H1 (cell line): ENCODE measurements at regions not wholly inside any gene's neighbourhood (a gene's known extent, or its start where the extent isn't known, plus 50 kb on each side); places are given as distances from the start of the nearest gene placed in this dataset.

Experiments
- CTCF ChIA-PET: fragments of 300-600 bp; sonication (Branson Sonifier 250); formaldehyde crosslinking; loops from one replicate; lab custom pipeline; 2021; ENCODE audit not compliant: partially characterized antibody; lab: Charles Lee
- POLR2A ChIA-PET: fragments of 300-600 bp; sonication (Branson Sonifier 250); formaldehyde crosslinking; loops from one replicate; lab custom pipeline; 2021; ENCODE audit warnings: inconsistent platforms; ENCODE audit not compliant: partially characterized antibody; lab: Charles Lee
- DNase-seq, 2 experiments: peaks; one replicate each; pipeline versions ENCODE4 v3.0.0 to v3.0.0-alpha.2; 2010 to 2022; ENCODE audit warnings: low spot score in 2 of 2, low read depth in 1 of 2, mixed read lengths in 1 of 2
- FAIRE-seq: peaks from 2 replicates; lab custom pipeline; 2011; peaks lifted over from hg19 to GRCh38; lab: Jason Lieb, UNC
- H2AFZ ChIP-seq: 2 replicates; pipeline ENCODE4 v1.8.1; 2012; ENCODE audit warnings: low read length, inconsistent platforms
- H2AK5ac ChIP-seq: 2 replicates; pipeline ENCODE4 v1.6.1; 2013; ENCODE audit warnings: low read depth, low read length
- H2BK120ac ChIP-seq: replicated peaks from 2 replicates; pipeline ENCODE3; 2013; ENCODE audit warnings: low read depth, low read length, inconsistent platforms
- H2BK12ac ChIP-seq: 2 replicates; pipeline ENCODE4 v1.6.1; 2013; ENCODE audit warnings: low read depth, low read length
- H2BK15ac ChIP-seq: 2 replicates; pipeline ENCODE4 v1.6.1; 2013; ENCODE audit warnings: low read length
- H2BK20ac ChIP-seq: 2 replicates; pipeline ENCODE4 v1.6.1; 2013; ENCODE audit warnings: low read length
- H2BK5ac ChIP-seq: 2 replicates; pipeline ENCODE4 v1.6.1; 2013; ENCODE audit warnings: low read depth, low read length
- H3K14ac ChIP-seq: 2 replicates; pipeline ENCODE4 v1.6.1; 2013; ENCODE audit warnings: inconsistent platforms; ENCODE audit not compliant: insufficient read length
- H3K18ac ChIP-seq: 2 replicates; pipeline ENCODE4 v1.6.1; 2013; ENCODE audit warnings: low read length; ENCODE audit errors: extremely low read depth
- H3K23ac ChIP-seq: 2 replicates; pipeline ENCODE4 v1.6.1; 2013; ENCODE audit warnings: inconsistent platforms; ENCODE audit not compliant: insufficient read length
- H3K23me2 ChIP-seq: 2 replicates; pipeline ENCODE4 v1.6.1; 2013; ENCODE audit warnings: low read depth, low read length
- H3K27ac ChIP-seq: 2 replicates; pipeline ENCODE4 v1.6.1; 2011; ENCODE audit warnings: low read depth, low read length, inconsistent platforms
- H3K27me3 ChIP-seq, 4 experiments: replicated peaks in 1 of 4; 1 replicate in 1 of 4; 2 replicates in 3 of 4; pipeline versions ENCODE4 v1.6.1 to v1.8.1; 2011 to 2013; ENCODE audit warnings: low read length in 3 of 4, mild to moderate bottlenecking in 3 of 4, inconsistent platforms in 2 of 4, mixed read lengths in 2 of 4, moderate library complexity in 1 of 4; ENCODE audit not compliant: control insufficient read depth in 3 of 4, insufficient read depth in 3 of 4; ENCODE audit errors: extremely low read depth in 1 of 4
- H3K36me3 ChIP-seq, 4 experiments: 2 replicates each; pipeline versions ENCODE4 v1.6.1 to v1.8.1; 2011 to 2013; ENCODE audit warnings: mild to moderate bottlenecking in 4 of 4, low read length in 3 of 4, moderate library complexity in 2 of 4, control low read depth in 1 of 4, inconsistent platforms in 1 of 4; ENCODE audit not compliant: insufficient read depth in 4 of 4, control insufficient read depth in 2 of 4
- H3K4ac ChIP-seq: replicated peaks from 2 replicates; pipeline ENCODE3; 2013; ENCODE audit warnings: low read length, low read depth, mixed read lengths, inconsistent platforms; ENCODE audit not compliant: insufficient read length
- H3K4me1 ChIP-seq, 4 experiments: replicated peaks in 1 of 4; 1 replicate in 1 of 4; 2 replicates in 3 of 4; pipeline versions ENCODE4 v1.6.1 to v1.8.1; 2011 to 2013; ENCODE audit warnings: low read length in 3 of 4, inconsistent platforms in 2 of 4, mixed read lengths in 1 of 4; ENCODE audit not compliant: insufficient read depth in 4 of 4, control insufficient read depth in 3 of 4
- H3K4me2 ChIP-seq, 2 experiments: 2 replicates each; pipeline versions ENCODE4 v1.6.1 to v1.8.1; 2011 to 2013; ENCODE audit warnings: low read depth in 2 of 2, low read length in 2 of 2, control low read depth in 1 of 2, inconsistent platforms in 1 of 2, mild to moderate bottlenecking in 1 of 2; ENCODE audit not compliant: insufficient read depth in 1 of 2
- H3K4me3 ChIP-seq, 4 experiments: fragments of 200-600, 300-600 bp in 1 of 4; sonication (generic), shearing (Covaris generic), sonication (Bioruptor Twin) in 1 of 4; 2 replicates each; pipeline versions ENCODE4 v1.5.1 to v1.8.1; 2011 to 2016; ENCODE audit warnings: low read length in 4 of 4, low read depth in 3 of 4, control low read depth in 2 of 4, inconsistent platforms in 2 of 4, mild to moderate bottlenecking in 2 of 4, mixed read lengths in 1 of 4, moderate library complexity in 1 of 4; ENCODE audit not compliant: insufficient read depth in 2 of 4; ENCODE audit errors: extremely low read depth in 1 of 4
- H3K56ac ChIP-seq: replicated peaks from 2 replicates; pipeline ENCODE3; 2013; ENCODE audit warnings: low read depth, mild to moderate bottlenecking, mixed read lengths, low read length, inconsistent platforms; ENCODE audit not compliant: insufficient read length
- H3K79me1 ChIP-seq: 2 replicates; pipeline ENCODE4 v1.6.1; 2013; ENCODE audit warnings: low read depth, low read length, control low read depth
- H3K79me2 ChIP-seq, 2 experiments: 2 replicates each; pipeline versions ENCODE4 v1.6.1 to v1.8.1; 2012 to 2013; ENCODE audit warnings: low read length in 2 of 2, mild to moderate bottlenecking in 2 of 2, inconsistent platforms in 1 of 2; ENCODE audit not compliant: insufficient read depth in 2 of 2, control insufficient read depth in 1 of 2
- H3K9ac ChIP-seq, 4 experiments: replicated peaks in 1 of 4; 1 replicate in 1 of 4; 2 replicates in 3 of 4; pipeline versions ENCODE4 v1.6.1 to v1.8.1; 2011 to 2013; ENCODE audit warnings: low read depth in 3 of 4, low read length in 3 of 4, control low read depth in 2 of 4, mild to moderate bottlenecking in 2 of 4, moderate library complexity in 2 of 4, inconsistent platforms in 1 of 4; ENCODE audit errors: extremely low read depth in 1 of 4
- H3K9me3 ChIP-seq, 2 experiments: 2 replicates each; pipeline versions ENCODE4 v1.6.1 to v1.8.1; 2012 to 2013; ENCODE audit warnings: mild to moderate bottlenecking in 2 of 2, moderate library complexity in 2 of 2, control low read depth in 1 of 2, inconsistent platforms in 1 of 2, low read depth in 1 of 2, low read length in 1 of 2, mixed read lengths in 1 of 2; ENCODE audit not compliant: insufficient read depth in 2 of 2
- H4K20me1 ChIP-seq, 2 experiments: replicated peaks in 1 of 2; 2 replicates each; pipeline versions ENCODE3 to v1.8.1; 2011 to 2013; ENCODE audit warnings: inconsistent platforms in 2 of 2, low read length in 2 of 2, mild to moderate bottlenecking in 1 of 2; ENCODE audit not compliant: insufficient read depth in 2 of 2, control insufficient read depth in 1 of 2
- H4K5ac ChIP-seq: 2 replicates; pipeline ENCODE4 v1.6.1; 2013; ENCODE audit warnings: low read length, low read depth, mixed read lengths, inconsistent platforms; ENCODE audit not compliant: insufficient read length
- H4K8ac ChIP-seq: 2 replicates; pipeline ENCODE4 v1.8.0; 2013; ENCODE audit warnings: mild to moderate bottlenecking, moderate library complexity, low read length, inconsistent platforms; ENCODE audit not compliant: insufficient read depth; ENCODE audit errors: extremely low read depth
- H4K91ac ChIP-seq: replicated peaks from 2 replicates; pipeline ENCODE3; 2013; ENCODE audit warnings: low read length, mixed read lengths, inconsistent platforms; ENCODE audit not compliant: insufficient read length
- BACH1 ChIP-seq: IDR thresholded peaks from 2 replicates; pipeline ENCODE4 v1.6.1; 2012; ENCODE audit warnings: low read length, improper control_type of control experiment
- BRCA1 ChIP-seq: IDR thresholded peaks from 2 replicates; pipeline ENCODE4 v1.6.1; 2012; ENCODE audit warnings: low read depth, low read length, improper control_type of control experiment
- CBX5 ChIP-seq: fragments of 300-800, 300-1000 bp; sonication (generic); IDR thresholded peaks from 2 replicates; pipeline ENCODE4 v1.7.1; 2016; ENCODE audit warnings: antibody characterized with exemption, low read length, low read depth
- CBX8 ChIP-seq: fragments of 300-800, 300-1000 bp; sonication (generic); IDR thresholded peaks from 2 replicates; pipeline ENCODE4 v1.7.1; 2016; ENCODE audit warnings: low read depth, low read length, borderline replicate concordance
- CEBPB ChIP-seq: IDR thresholded peaks from 2 replicates; pipeline ENCODE4 v1.6.1; 2012; ENCODE audit warnings: low read depth, low read length
- CHD2 ChIP-seq: IDR thresholded peaks from 2 replicates; pipeline ENCODE4 v1.6.1; 2012; ENCODE audit warnings: low read length, improper control_type of control experiment
- EGR1 ChIP-seq: IDR thresholded peaks from 2 replicates; pipeline ENCODE4 v1.6.1; 2011; ENCODE audit warnings: low read depth, low read length, borderline replicate concordance
- EP300 ChIP-seq, 2 experiments: IDR thresholded peaks; 1 replicate in 1 of 2; 2 replicates in 1 of 2; pipeline ENCODE4 v1.6.1; 2011 to 2012; ENCODE audit warnings: low read depth in 2 of 2, low read length in 2 of 2, mild to moderate bottlenecking in 2 of 2, borderline replicate concordance in 1 of 2, inconsistent platforms in 1 of 2, moderate library complexity in 1 of 2
- GABPA ChIP-seq: IDR thresholded peaks from 2 replicates; pipeline ENCODE4 v1.6.1; 2011; ENCODE audit warnings: mild to moderate bottlenecking, low read length, moderate library complexity, borderline replicate concordance; ENCODE audit not compliant: insufficient read depth
- GTF2F1 ChIP-seq: IDR thresholded peaks from 2 replicates; pipeline ENCODE4 v1.6.1; 2012; ENCODE audit warnings: low read depth, low read length, improper control_type of control experiment, borderline replicate concordance
- HDAC2 ChIP-seq, 2 experiments: fragments of 300-600 bp in 1 of 2; sonication (generic) in 1 of 2; IDR thresholded peaks; 2 replicates each; pipeline ENCODE4 v1.6.1; 2011 to 2012; ENCODE audit warnings: low read depth in 2 of 2, low read length in 2 of 2, mild to moderate bottlenecking in 2 of 2, moderate library complexity in 2 of 2, borderline replicate concordance in 1 of 2, inconsistent platforms in 1 of 2
- HDAC6 ChIP-seq: IDR thresholded peaks from one replicate; pipeline ENCODE4 v1.7.1; 2012; ENCODE audit warnings: low read depth, mild to moderate bottlenecking, inconsistent platforms, low read length, moderate library complexity
- POU5F1 ChIP-seq: IDR thresholded peaks from 2 replicates; pipeline ENCODE4 v1.6.1; 2011; ENCODE audit warnings: low read depth, mild to moderate bottlenecking, low read length, moderate library complexity
- TEAD4 ChIP-seq: IDR thresholded peaks from 2 replicates; pipeline ENCODE4 v1.6.1; 2012; ENCODE audit warnings: low read depth, low read length, inconsistent platforms, mixed read lengths
- USF2 ChIP-seq: IDR thresholded peaks from 2 replicates; pipeline ENCODE4 v1.6.1; 2011; ENCODE audit warnings: low read length, improper control_type of control experiment
- WGBS, 2 experiments: shearing (Covaris generic) in 1 of 2; methylation state at CpG; one replicate each; pipeline versions ENCODE4 v1.1.6 to v1.1.7; 2013 to 2015; ENCODE audit warnings: low lambda C conversion rate in 2 of 2, mixed read lengths in 2 of 2, inconsistent platforms in 1 of 2, low coverage in 1 of 2, missing lambda C conversion rate in 1 of 2; ENCODE audit not compliant: insufficient replicate concordance in 2 of 2, insufficient coverage in 1 of 2, insufficient read length in 1 of 2; ENCODE audit errors: extremely low coverage in 1 of 2, missing lambda C conversion rate in 1 of 2; 5-methylcytosine and 5-hydroxymethylcytosine counted together

DNA sequence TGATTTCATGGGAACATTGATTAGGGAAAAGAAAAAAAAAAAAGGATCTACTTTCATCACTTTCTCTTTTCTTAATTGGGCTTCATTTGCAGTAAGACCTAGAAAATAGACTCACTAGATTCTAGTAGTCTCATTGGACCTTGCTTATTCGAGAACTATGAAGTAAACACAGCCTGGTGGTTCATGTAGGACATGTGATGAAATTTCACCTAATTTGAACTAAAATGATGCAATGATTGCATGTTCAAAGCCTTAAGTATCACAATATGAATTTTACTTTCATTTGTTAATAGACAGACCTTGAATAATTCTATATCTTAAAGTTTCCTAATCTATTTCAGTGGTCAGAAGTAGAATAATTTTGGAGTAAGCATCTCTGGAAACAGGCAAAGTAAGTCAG lies 688.9 kb upstream of the NRXN1 start:
- 96% methylated on average over 1 of the region's 1 CpG; no CpG with 5 or more reads in 1 of the 2 experiments for WGBS, 2 experiments
- no peaks in the 10 kb centered on the region for H3K36me3 ChIP-seq
- H3K79me2 ChIP-seq, result no peaks in the 10 kb centered on the region
- H3K27me3 ChIP-seq, result no peaks in the 10 kb centered on the region
- H3K4ac ChIP-seq, result no peak overlapping the region
- DNase-seq (no peak), FAIRE-seq (no peak)
- no peak overlapping the region for H3K14ac ChIP-seq
- no peak overlapping the region for H3K27ac ChIP-seq
- H4K5ac ChIP-seq, result no peak overlapping the region
- H2AK5ac ChIP-seq, result no peak overlapping the region
- 0 out of 7 replicates have a peak, but pooled peaks cover 0 to 2% (median 0%) of the 10 kb centered on the region in 4 experiments for H3K4me1 ChIP-seq
- no peak overlapping the region for H3K9ac ChIP-seq
- no peak overlapping the region for H2AFZ ChIP-seq
- H3K79me1 ChIP-seq, result no peaks in the 10 kb centered on the region
- H2BK12ac ChIP-seq, result no peak overlapping the region
- H3K56ac ChIP-seq, result no peak overlapping the region
- no peak overlapping the region for H3K18ac ChIP-seq
- no peaks in the 10 kb centered on the region for H3K23me2 ChIP-seq
- H2BK15ac ChIP-seq, result no peak overlapping the region
- H4K20me1 ChIP-seq, result no peaks in the 10 kb centered on the region
- CTCF ChIA-PET, result no interaction called here
- H4K8ac ChIP-seq, result no peak overlapping the region
- no peak overlapping the region for H4K91ac ChIP-seq
- H3K4me3 ChIP-seq, result no peak overlapping the region
- H2BK20ac ChIP-seq, result no peak overlapping the region
- H2BK120ac ChIP-seq, result no peak overlapping the region
- H3K4me2 ChIP-seq, result no peak overlapping the region
- no peak overlapping the region for H3K23ac ChIP-seq
- H3K9me3 ChIP-seq, result no peaks in the 10 kb centered on the region
- POLR2A ChIA-PET, result no interaction called here
- H2BK5ac ChIP-seq, result no peak overlapping the region
- no peak for TF ChIP-seq EP300 (IDR thresholded peaks at IDR 0.05; ENCODE audit: borderline replicate concordance in 1 of 2, low read depth in 2 of 2, low read length in 2 of 2)
- TF ChIP-seq GTF2F1, result no peak
- no peak for TF ChIP-seq GABPA
- TF ChIP-seq CBX8, result no peak
- TF ChIP-seq HDAC6, result no peak
- TF ChIP-seq USF2, result no peak
- no peak for TF ChIP-seq BRCA1
- no peak for TF ChIP-seq CHD2
- no peak for TF ChIP-seq CEBPB
- no peak for TF ChIP-seq CBX5
- TF ChIP-seq HDAC2 (IDR thresholded peaks at IDR 0.05; ENCODE audit: borderline replicate concordance in 1 of 2, low read depth in 2 of 2, low read length in 2 of 2), result no peak
- TF ChIP-seq TEAD4, result no peak
- TF ChIP-seq POU5F1, result no peak
- no peak for TF ChIP-seq BACH1
- no peak for TF ChIP-seq EGR1
